H1 (cell line): ENCODE measurements at regions not wholly inside any gene's neighbourhood (a gene's known extent, or its start where the extent isn't known, plus 50 kb on each side); places are given as distances from the start of the nearest gene placed in this dataset.

ENCODE experiments used
- ATF3 ChIP-seq: IDR thresholded peaks from 2 replicates; pipeline ENCODE4 v1.6.1; 2011; ENCODE audit warnings: low read depth, mild to moderate bottlenecking, low read length; ENCODE audit not compliant: insufficient read depth
- CTCF ChIP-seq, 3 experiments: IDR thresholded peaks; 1 replicate in 2 of 3; 2 replicates in 1 of 3; pipeline versions ENCODE4 v1.5.1 to v1.6.1; 2011; ENCODE audit warnings: low read length in 3 of 3, mild to moderate bottlenecking in 3 of 3, inconsistent platforms in 2 of 3, low read depth in 1 of 3, moderate library complexity in 1 of 3; ENCODE audit not compliant: insufficient read depth in 1 of 3; ENCODE audit errors: control extremely low read depth in 1 of 3
- FOSL1 ChIP-seq: IDR thresholded peaks from 2 replicates; pipeline ENCODE4 v1.6.1; 2011; ENCODE audit warnings: mild to moderate bottlenecking, low read depth, low read length, moderate library complexity; ENCODE audit not compliant: insufficient read depth

- no peak for TF ChIP-seq FOSL1
- TF ChIP-seq ATF3, result no peak
- TF ChIP-seq CTCF (IDR thresholded peaks at IDR 0.05; ENCODE audit: control extremely low read depth in 1 of 3, insufficient read depth in 1 of 3, low read depth in 1 of 3, low read length in 3 of 3), result no peak
Measured at GRCh38 chr2:17323697-17324096, 194.5 kb downstream of the RAD51AP2 start (continued).
